GM12874 (cell line): ENCODE measurements at regions not wholly inside any gene's neighbourhood (a gene's known extent, or its start where the extent isn't known, plus 50 kb on each side); places are given as distances from the start of the nearest gene placed in this dataset.

Source experiments
- CTCF ChIP-seq: IDR thresholded peaks from 2 replicates; pipeline ENCODE4 v1.5.1; 2011; ENCODE audit warnings: low read depth, mild to moderate bottlenecking, control low read depth, low read length, moderate library complexity; ENCODE audit not compliant: insufficient read depth

- no peak for TF ChIP-seq CTCF
These were observed 162.0 kb downstream of the JCAD start for GRCh38 chr10:29897430-29897829.

- no peak for TF ChIP-seq CTCF
These were observed 163.3 kb downstream of the JCAD start for GRCh38 chr10:29896053-29896452.

GRCh38 chr10:29895456-29895855, 163.9 kb downstream of the JCAD start:
- no peak for TF ChIP-seq CTCF

- no peak for TF ChIP-seq CTCF
These were observed 171.1 kb downstream of the JCAD start for GRCh38 chr10:29888321-29888720.

- TF ChIP-seq CTCF = no peak
These were observed 173.1 kb downstream of the JCAD start for GRCh38 chr10:29886299-29886698.

- no peak for TF ChIP-seq CTCF
These were observed 176.2 kb downstream of the JCAD start for GRCh38 chr10:29883231-29883630.

- no peak for TF ChIP-seq CTCF
These were observed 176.6 kb downstream of the JCAD start for GRCh38 chr10:29882766-29883165.

GRCh38 chr10:29881811-29882210, 177.6 kb downstream of the JCAD start:
- TF ChIP-seq CTCF = no peak
